Right ventricle myocardium superior (tissue), 1 donor: ENCODE measurements at regions not wholly inside any gene's neighbourhood (a gene's known extent, or its start where the extent isn't known, plus 50 kb on each side); places are given as distances from the start of the nearest gene placed in this dataset.

Experiments
- ATAC-seq: fragments of 200-7000 bp; cut with Tn5 transposase; one replicate; pipeline ENCODE4 v1.9.1; 2020; ENCODE audit warnings: mild to moderate bottlenecking; ENCODE audit not compliant: poor library complexity
- DNase-seq: peaks from one replicate; pipeline ENCODE4 v3.0.0-alpha.2; 2020
- intact Hi-C: fragments of 100-400 bp; cut with DNase I; formaldehyde crosslinking; loops from one replicate; pipeline ENCODE4 v1.11.2; 2022
- donor health status: DM: no; HTN: yes; CAD: no; lungs with severe emphysema.

- intact Hi-C loops = no loop called here
- ATAC-seq (no peak), DNase-seq (no peak)
Observed at GRCh38 chr2:146207417-146207816, 1637.4 kb upstream of the ACVR2A start.

- intact Hi-C loops = no loop called here
- DNase-seq = no peak
- ATAC-seq = no peak
Observed at GRCh38 chr2:146203064-146203624, 1641.7 kb upstream of the ACVR2A start.

GRCh38 chr2:146193619-146194018 is 1651.2 kb upstream of the ACVR2A start:
- no peak for DNase-seq
- ATAC-seq = no peak
- intact Hi-C loops = no loop called here

GRCh38 chr2:146189541-146189940 is 1655.3 kb upstream of the ACVR2A start:
- ATAC-seq = no peak
- no peak for DNase-seq
- intact Hi-C loops = no loop called here

GRCh38 chr2:146173934-146174333 is 1654.0 kb upstream of the ZEB2 start:
- DNase-seq = no peak
- ATAC-seq = no peak
- intact Hi-C loops = no loop called here

GRCh38 chr2:146161256-146161882 is 1641.5 kb upstream of the ZEB2 start:
- no peak for ATAC-seq
- DNase-seq = no peak
- intact Hi-C loops = no loop called here

- DNase-seq = no peak
- intact Hi-C loops = no loop called here
- ATAC-seq = no peak
Observed at GRCh38 chr2:146158072-146158674, 1638.3 kb upstream of the ZEB2 start.

- no peak for ATAC-seq
- DNase-seq = no peak
- intact Hi-C loops = no loop called here
Observed at GRCh38 chr2:146147448-146148012, 1627.6 kb upstream of the ZEB2 start.

- no peak for DNase-seq
- intact Hi-C loops = no loop called here
- ATAC-seq = no peak
Observed at GRCh38 chr2:146143971-146144370, 1624.1 kb upstream of the ZEB2 start.

- intact Hi-C loops = no loop called here
- ATAC-seq (no peak), DNase-seq (no peak)
Observed at GRCh38 chr2:146138820-146139219, 1618.9 kb upstream of the ZEB2 start.

GRCh38 chr2:146135245-146135644 is 1615.3 kb upstream of the ZEB2 start:
- DNase-seq (no peak), ATAC-seq (no peak)
- intact Hi-C loops = no loop called here

GRCh38 chr2:146131785-146132184 is 1611.9 kb upstream of the ZEB2 start:
- DNase-seq = no peak
- no peak for ATAC-seq
- intact Hi-C loops = no loop called here

- ATAC-seq (no peak), DNase-seq (no peak)
- intact Hi-C loops = no loop called here
Observed at GRCh38 chr2:146131048-146131447, 1611.1 kb upstream of the ZEB2 start.

- intact Hi-C loops = no loop called here
- ATAC-seq (no peak), DNase-seq (no peak)
Observed at GRCh38 chr2:146130290-146130689, 1610.4 kb upstream of the ZEB2 start.

GRCh38 chr2:146129231-146129630 is 1609.3 kb upstream of the ZEB2 start:
- ATAC-seq (no peak), DNase-seq (no peak)
- intact Hi-C loops = no loop called here

- no peak for DNase-seq
- intact Hi-C loops = no loop called here
- ATAC-seq = no peak
Observed at GRCh38 chr2:146128216-146128615, 1608.3 kb upstream of the ZEB2 start.

GRCh38 chr2:146125551-146125950 is 1605.6 kb upstream of the ZEB2 start:
- ATAC-seq = no peak
- no peak for DNase-seq
- intact Hi-C loops = no loop called here

- intact Hi-C loops = no loop called here
- no peak for DNase-seq
- ATAC-seq = no peak
Observed at GRCh38 chr2:146124741-146125140, 1604.8 kb upstream of the ZEB2 start.

- ATAC-seq (no peak), DNase-seq (no peak)
- intact Hi-C loops = no loop called here
Observed at GRCh38 chr2:146123714-146124113, 1603.8 kb upstream of the ZEB2 start.

- intact Hi-C loops = no loop called here
- DNase-seq (no peak), ATAC-seq (no peak)
Observed at GRCh38 chr2:146123256-146123655, 1603.3 kb upstream of the ZEB2 start.
